Islet of Langerhans (tissue), 1 donor: ENCODE measurements at regions not wholly inside any gene's neighbourhood (a gene's known extent, or its start where the extent isn't known, plus 50 kb on each side); places are given as distances from the start of the nearest gene placed in this dataset.

ENCODE experiments used
- FAIRE-seq: peaks from one replicate; lab custom pipeline; 2011; peaks lifted over from hg19 to GRCh38; lab: Jason Lieb, UNC

GRCh38 chr13:73608711-73609485 lies 525.3 kb downstream of the KLF12 start:
- no peak for FAIRE-seq

- no peak for FAIRE-seq
Observed at GRCh38 chr13:73608157-73608516, 526.1 kb downstream of the KLF12 start.

GRCh38 chr13:73607489-73608156 lies 526.6 kb downstream of the KLF12 start:
- FAIRE-seq = peak; percentile 70

GRCh38 chr13:73603646-73604045 lies 530.6 kb downstream of the KLF12 start:
- FAIRE-seq = no peak

- no peak for FAIRE-seq
Observed at GRCh38 chr13:73602295-73602694, 531.9 kb downstream of the KLF12 start.

- FAIRE-seq = no peak
Observed at GRCh38 chr13:73601708-73602107, 532.5 kb downstream of the KLF12 start.

- no peak for FAIRE-seq
Observed at GRCh38 chr13:73599232-73600128, 534.7 kb downstream of the KLF12 start.

GRCh38 chr13:73598020-73598712 lies 536.0 kb downstream of the KLF12 start:
- no peak for FAIRE-seq

GRCh38 chr13:73596382-73596781 lies 537.6 kb downstream of the KLF5 start:
- FAIRE-seq = no peak

- FAIRE-seq = no peak
Observed at GRCh38 chr13:73593199-73593765, 534.5 kb downstream of the KLF5 start.

- FAIRE-seq = no peak
Observed at GRCh38 chr13:73591861-73592260, 533.1 kb downstream of the KLF5 start.

- no peak for FAIRE-seq
Observed at GRCh38 chr13:73590795-73591194, 532.0 kb downstream of the KLF5 start.

GRCh38 chr13:73585236-73585635 lies 526.4 kb downstream of the KLF5 start:
- FAIRE-seq = no peak

GRCh38 chr13:73583331-73583730 lies 524.5 kb downstream of the KLF5 start:
- no peak for FAIRE-seq

GRCh38 chr13:73580513-73581267 lies 521.9 kb downstream of the KLF5 start:
- no peak for FAIRE-seq

GRCh38 chr13:73579574-73580274 lies 520.9 kb downstream of the KLF5 start:
- FAIRE-seq = no peak

GRCh38 chr13:73578251-73578875 lies 519.6 kb downstream of the KLF5 start:
- no peak for FAIRE-seq

- no peak for FAIRE-seq
Observed at GRCh38 chr13:73576291-73576690, 517.5 kb downstream of the KLF5 start.

GRCh38 chr13:73572824-73573223 lies 514.0 kb downstream of the KLF5 start:
- no peak for FAIRE-seq

GRCh38 chr13:73571376-73571775 lies 512.6 kb downstream of the KLF5 start:
- FAIRE-seq = no peak
